GM13976 (cell line): ENCODE measurements at regions not wholly inside any gene's neighbourhood (a gene's known extent, or its start where the extent isn't known, plus 50 kb on each side); places are given as distances from the start of the nearest gene placed in this dataset.

ENCODE experiments used
- DNase-seq: peaks from one replicate; pipeline ENCODE4 v3.0.0; 2012; ENCODE audit warnings: low spot score
- CTCF ChIP-seq: IDR thresholded peaks from 2 replicates; pipeline ENCODE4 v1.5.1; 2012; ENCODE audit warnings: borderline replicate concordance, mild to moderate bottlenecking; ENCODE audit not compliant: insufficient read depth; ENCODE audit errors: extremely low read depth, missing control alignments, control extremely low read depth
- in situ Hi-C: fragments of 300-500 bp; cut with MboI; formaldehyde crosslinking; loops from one replicate; pipeline ENCODE4 v1.12.0; 2022; ENCODE audit warnings: low sequenced_read_pairs, mixed read lengths, inconsistent platforms; ENCODE audit not compliant: unreplicated experiment

GRCh38 chr7:52018680-52019054 is 702.1 kb upstream of the COBL start:
- in situ Hi-C loops, result no loop called here
- no peak for TF ChIP-seq CTCF
- DNase-seq, result no peak

GRCh38 chr7:52017802-52018679 is 701.4 kb upstream of the COBL start:
- no peak for DNase-seq
- in situ Hi-C loops, result no loop called here
- TF ChIP-seq CTCF, result peak; percentile 28

- no peak for DNase-seq
- TF ChIP-seq CTCF, result no peak
- in situ Hi-C loops, result no loop called here
Observed at GRCh38 chr7:52009181-52009580, 692.6 kb upstream of the COBL start.

- no peak for TF ChIP-seq CTCF
- in situ Hi-C loops, result no loop called here
Observed at GRCh38 chr7:52006674-52007073, 690.1 kb upstream of the COBL start.

GRCh38 chr7:52005613-52006012 is 689.0 kb upstream of the COBL start:
- TF ChIP-seq CTCF, result no peak
- no peak for DNase-seq
- in situ Hi-C loops, result no loop called here

More at GRCh38 chr7:52006674-52007073, 690.1 kb upstream of the COBL start:
- no peak for DNase-seq

- DNase-seq, result no peak
- in situ Hi-C loops, result no loop called here
- TF ChIP-seq CTCF, result no peak
Observed at GRCh38 chr7:51995596-51996179, 679.1 kb upstream of the COBL start.
